ENCODE measurements at regions not wholly inside any gene's neighbourhood (a gene's known extent, or its start where the extent isn't known, plus 50 kb on each side); places are given as distances from the start of the nearest gene placed in this dataset.

DNA sequence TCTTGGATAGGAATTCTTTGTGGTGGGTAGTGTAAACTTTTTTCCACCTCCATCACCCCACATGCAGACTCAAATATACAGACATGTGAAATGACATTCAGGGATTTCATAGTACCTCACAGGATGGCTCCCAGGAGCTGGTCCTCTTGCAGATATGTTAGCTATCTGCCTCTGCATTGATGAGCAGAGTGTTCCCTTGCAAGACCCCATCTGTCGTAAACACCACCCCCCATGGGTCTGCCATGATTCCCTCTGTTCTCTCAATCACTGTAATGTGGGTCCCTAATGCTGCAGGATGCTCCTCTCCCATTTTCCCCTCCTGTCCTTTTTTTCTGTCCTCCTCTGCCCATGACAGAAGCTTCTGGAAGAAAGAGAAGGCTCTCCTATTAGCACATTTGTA, 391.2 kb upstream of the PODXL start:
- TF ChIP-seq, protein P1, sequence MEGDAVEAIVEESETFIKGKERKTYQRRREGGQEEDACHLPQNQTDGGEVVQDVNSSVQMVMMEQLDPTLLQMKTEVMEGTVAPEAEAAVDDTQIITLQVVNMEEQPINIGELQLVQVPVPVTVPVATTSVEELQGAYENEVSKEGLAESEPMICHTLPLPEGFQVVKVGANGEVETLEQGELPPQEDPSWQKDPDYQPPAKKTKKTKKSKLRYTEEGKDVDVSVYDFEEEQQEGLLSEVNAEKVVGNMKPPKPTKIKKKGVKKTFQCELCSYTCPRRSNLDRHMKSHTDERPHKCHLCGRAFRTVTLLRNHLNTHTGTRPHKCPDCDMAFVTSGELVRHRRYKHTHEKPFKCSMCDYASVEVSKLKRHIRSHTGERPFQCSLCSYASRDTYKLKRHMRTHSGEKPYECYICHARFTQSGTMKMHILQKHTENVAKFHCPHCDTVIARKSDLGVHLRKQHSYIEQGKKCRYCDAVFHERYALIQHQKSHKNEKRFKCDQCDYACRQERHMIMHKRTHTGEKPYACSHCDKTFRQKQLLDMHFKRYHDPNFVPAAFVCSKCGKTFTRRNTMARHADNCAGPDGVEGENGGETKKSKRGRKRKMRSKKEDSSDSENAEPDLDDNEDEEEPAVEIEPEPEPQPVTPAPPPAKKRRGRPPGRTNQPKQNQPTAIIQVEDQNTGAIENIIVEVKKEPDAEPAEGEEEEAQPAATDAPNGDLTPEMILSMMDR (conservative IDR thresholded peaks at IDR 0.05): no peak
- TF ChIP-seq EZH2 (IDR thresholded peaks at IDR 0.05; ENCODE audit: low read depth): no peak
